AG08395 (cell line): ENCODE measurements at regions not wholly inside any gene's neighbourhood (a gene's known extent, or its start where the extent isn't known, plus 50 kb on each side); places are given as distances from the start of the nearest gene placed in this dataset.
A peak's percentile ranks its signal among the peaks of the same experiment; 100 is the strongest.

Source experiments
- DNase-seq: peaks from one replicate; pipeline ENCODE4 v3.0.0; 2012; ENCODE audit warnings: mixed read lengths, low spot score

- no peak for DNase-seq
Measured at GRCh38 chr12:93177208-93178153, 200.2 kb upstream of the NUDT4 start.

DNA sequence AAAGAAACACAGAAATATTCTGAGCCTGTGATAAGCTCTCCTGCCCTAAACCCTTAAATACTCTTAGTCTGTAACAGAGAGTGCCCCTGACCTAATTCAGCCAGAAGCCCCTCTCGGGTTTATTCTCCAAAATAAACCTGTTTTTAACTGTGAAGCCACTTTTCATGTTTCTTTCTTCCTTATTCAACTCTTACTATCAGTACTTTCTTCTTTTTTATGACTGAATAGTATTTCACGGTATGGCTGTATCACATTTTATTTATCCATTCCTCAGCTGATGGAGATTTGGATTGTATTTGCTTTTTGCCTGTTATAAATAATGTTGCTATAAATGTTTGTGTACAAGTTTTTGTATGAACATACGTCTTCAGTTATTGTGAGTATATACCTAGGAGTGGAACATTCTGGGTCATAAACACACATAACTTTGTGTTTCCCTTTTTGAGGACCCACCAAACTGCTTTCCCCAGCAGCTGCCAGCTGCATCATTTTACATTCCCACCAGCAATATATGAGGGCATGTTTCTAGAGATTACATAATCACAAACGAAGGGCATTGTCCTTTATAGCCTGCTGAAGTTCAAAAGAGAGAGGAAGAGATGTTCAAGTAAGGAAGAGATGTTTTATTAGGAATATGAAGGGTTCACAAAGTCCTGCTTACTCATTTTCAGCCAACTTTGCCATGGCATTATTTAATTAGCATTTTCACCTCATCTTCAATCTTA is 199.4 kb upstream of the NUDT4 start:
- no peak for DNase-seq

DNA sequence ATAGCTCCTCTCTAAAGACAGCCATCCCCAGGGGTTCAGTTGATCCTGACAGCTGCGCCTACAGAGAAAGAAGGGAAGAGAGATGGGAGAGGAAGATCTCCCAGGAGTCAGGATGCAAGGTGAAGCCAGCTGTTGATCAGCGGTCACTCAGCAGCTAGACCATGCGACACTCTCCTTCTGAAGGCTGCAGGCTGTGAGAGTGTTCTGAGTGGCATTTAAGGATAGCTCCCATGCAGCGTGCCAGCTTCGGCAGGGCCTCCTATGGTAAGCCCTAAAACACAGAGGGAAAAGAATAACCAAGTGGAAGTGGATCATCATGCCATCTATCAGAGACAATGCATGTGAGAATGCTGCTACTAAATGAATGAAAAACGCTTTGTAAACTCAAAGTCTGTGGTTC is 197.9 kb upstream of the NUDT4 start:
- no peak for DNase-seq

GRCh38 chr12:93180566-93180965 is 197.2 kb upstream of the NUDT4 start:
- no peak for DNase-seq

GRCh38 chr12:93181409-93181965 is 196.2 kb upstream of the NUDT4 start:
- no peak for DNase-seq

DNA sequence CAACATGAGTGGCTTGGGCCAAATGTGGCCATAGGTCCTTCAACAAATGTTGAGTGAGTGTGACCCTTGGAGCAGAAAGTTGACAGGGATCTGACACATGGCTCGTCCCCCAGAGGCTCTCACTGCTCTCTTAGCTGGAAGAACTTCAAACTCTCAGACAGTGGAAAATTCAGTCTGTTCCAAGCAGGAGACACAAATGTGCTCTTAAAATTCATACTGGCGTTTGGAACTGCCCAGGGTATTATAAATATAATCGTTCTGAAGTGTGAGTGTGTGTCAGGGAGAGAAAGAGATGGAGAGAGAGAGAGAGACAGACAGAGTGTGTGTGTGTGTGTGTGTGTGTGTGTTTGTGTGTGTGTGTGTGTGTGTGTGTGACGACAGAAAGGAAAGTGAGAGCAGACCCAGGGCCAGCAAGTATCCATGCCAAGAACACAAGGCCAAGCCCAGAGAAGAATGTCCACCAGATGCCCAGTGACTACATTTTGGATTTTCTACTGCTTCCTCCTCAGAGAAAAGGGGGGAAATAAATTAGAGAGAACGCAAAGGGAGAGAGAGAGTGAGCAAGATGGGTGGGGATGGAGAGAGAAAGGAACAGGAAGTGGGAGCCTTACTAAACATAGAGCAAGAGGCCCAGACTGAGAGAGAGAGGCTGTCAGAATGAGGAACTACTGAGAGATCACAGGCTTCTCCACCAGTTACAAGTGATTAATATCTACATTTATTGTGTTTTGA is 193.6 kb upstream of the NUDT4 start:
- no peak for DNase-seq

- no peak for DNase-seq
Measured at GRCh38 chr12:93184672-93185368, 192.9 kb upstream of the NUDT4 start.

DNA sequence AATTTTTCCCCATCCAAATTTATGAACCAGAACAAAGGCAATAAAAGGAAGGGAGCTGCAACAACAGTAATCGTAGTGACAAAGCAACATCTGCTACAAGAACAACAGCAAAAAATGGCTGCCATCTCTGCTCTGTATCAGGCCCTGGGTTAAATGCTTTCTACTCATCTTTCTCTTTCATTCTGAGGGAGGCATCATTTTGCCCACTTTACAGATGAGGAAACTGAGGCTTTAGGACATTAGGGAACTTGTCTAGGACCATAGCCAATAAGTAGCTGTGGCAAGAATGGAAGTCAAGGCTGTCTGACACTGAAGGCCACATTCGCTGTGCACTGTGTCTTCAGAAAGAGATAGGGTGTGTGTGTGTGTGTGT is 192.4 kb upstream of the NUDT4 start:
- DNase-seq, result no peak

- peak; percentile 49 for DNase-seq
Measured at GRCh38 chr12:93186131-93186530, 191.6 kb upstream of the NUDT4 start.

DNA sequence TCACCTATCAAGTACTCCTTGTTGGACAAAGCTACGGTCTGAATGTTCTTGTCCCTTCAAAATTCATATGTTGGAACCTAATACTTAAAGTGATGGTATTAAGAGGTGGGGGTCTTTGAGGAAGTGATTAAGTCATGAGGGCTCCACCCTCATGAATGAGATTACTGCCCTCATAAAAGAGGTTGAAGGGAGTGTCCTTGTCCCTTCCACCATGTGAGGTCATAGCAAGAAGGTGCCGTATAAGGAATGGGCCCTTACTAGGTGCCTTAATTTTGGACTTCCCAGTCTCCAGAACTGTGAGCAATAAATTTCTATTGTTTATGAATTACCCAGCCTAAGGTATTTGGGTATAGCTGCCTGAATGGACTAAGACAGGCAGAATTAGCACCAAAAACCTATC is 191.1 kb upstream of the NUDT4 start:
- DNase-seq, result no peak

- DNase-seq, result no peak
Measured at GRCh38 chr12:93191423-93191822, 186.3 kb upstream of the NUDT4 start.

GRCh38 chr12:93191956-93192355 is 185.8 kb upstream of the NUDT4 start:
- DNase-seq, result peak; percentile 70

GRCh38 chr12:93192878-93193277 is 184.8 kb upstream of the NUDT4 start:
- no peak for DNase-seq

- DNase-seq, result no peak
Measured at GRCh38 chr12:93195511-93195910, 182.2 kb upstream of the NUDT4 start.

GRCh38 chr12:93197067-93197593 is 180.6 kb upstream of the NUDT4 start:
- peak; percentile 55 for DNase-seq

GRCh38 chr12:93198086-93198485 is 179.6 kb upstream of the NUDT4 start:
- DNase-seq, result peak; percentile 83

DNA sequence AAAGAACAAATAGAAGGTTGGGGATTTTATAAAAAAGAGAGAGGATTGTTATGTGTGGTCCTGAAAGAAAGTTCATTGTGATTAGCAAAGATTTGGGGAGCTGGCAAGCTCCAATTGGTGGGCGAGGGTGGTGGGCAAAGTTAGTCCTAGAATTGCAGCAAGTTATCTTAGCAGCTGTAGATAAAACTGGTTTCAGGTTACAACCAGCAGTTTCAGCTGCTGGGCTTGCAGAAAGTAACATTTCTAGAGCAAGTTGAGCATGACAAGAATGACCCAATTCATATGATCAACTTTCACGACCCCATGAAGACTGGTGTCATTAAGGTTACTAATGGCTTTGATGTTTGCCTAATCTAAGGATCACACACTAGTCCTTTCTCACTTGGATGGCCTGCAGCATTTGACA is 177.9 kb upstream of the NUDT4 start:
- no peak for DNase-seq

- DNase-seq, result no peak
Measured at GRCh38 chr12:93200291-93200917, 177.3 kb upstream of the NUDT4 start.

- DNase-seq, result no peak
Measured at GRCh38 chr12:93201990-93202389, 175.7 kb upstream of the NUDT4 start.

GRCh38 chr12:93202688-93203087 is 175.0 kb upstream of the NUDT4 start:
- no peak for DNase-seq

- DNase-seq, result no peak
Measured at GRCh38 chr12:93203361-93203760, 174.4 kb upstream of the NUDT4 start.
